A673 (cell line): ENCODE measurements at regions not wholly inside any gene's neighbourhood (a gene's known extent, or its start where the extent isn't known, plus 50 kb on each side); places are given as distances from the start of the nearest gene placed in this dataset.

Experiments used
- BruUV-seq: library from RNA; stranded (reverse); fragments of 400-500 nt; replicated peaks from 2 replicates; lab custom pipeline; 2021; lab: Mats Ljungman, UMichigan
- CTCF ChIA-PET: fragments of 300-600 bp; sonication (Branson Sonifier 250); formaldehyde crosslinking; loops from one replicate; lab custom pipeline; 2022; ENCODE audit warnings: antibody characterized with exemption; lab: Charles Lee
- POLR2A ChIA-PET: fragments of 300-600 bp; sonication (Branson Sonifier 250); formaldehyde crosslinking; loops from one replicate; lab custom pipeline; 2022; ENCODE audit warnings: antibody characterized with exemption; ENCODE audit not compliant: low non-redundant PET; lab: Charles Lee
- DNase-seq: peaks from one replicate; pipeline ENCODE4 v3.0.0-alpha.2; 2015; ENCODE audit warnings: low spot score
- H3K27ac ChIP-seq: fragments of 200-600 bp; sonication (generic); 2 replicates; pipeline ENCODE4 v1.5.1; 2016; ENCODE audit warnings: mixed run types, low read depth, mild to moderate bottlenecking, mixed read lengths, antibody characterized with exemption, low read length; ENCODE audit not compliant: poor library complexity, severe bottlenecking
- H3K27me3 ChIP-seq: fragments of 200-600 bp; sonication (generic); replicated peaks from 2 replicates; pipeline ENCODE4 v1.6.1; 2017; ENCODE audit warnings: mixed run types, low read depth, mild to moderate bottlenecking, mixed read lengths, antibody characterized with exemption, low read length; ENCODE audit not compliant: insufficient read depth, poor library complexity
- H3K36me3 ChIP-seq: fragments of 200-600 bp; sonication (generic); 2 replicates; pipeline ENCODE4 v1.6.1; 2016; ENCODE audit warnings: mixed run types, mild to moderate bottlenecking, mixed read lengths, antibody characterized with exemption, low read length; ENCODE audit not compliant: insufficient read depth, poor library complexity, severe bottlenecking
- H3K4me1 ChIP-seq: fragments of 200-600 bp; sonication (generic); 2 replicates; pipeline ENCODE4 v1.6.1; 2017; ENCODE audit warnings: mixed run types, mild to moderate bottlenecking, mixed read lengths, antibody characterized with exemption, low read length; ENCODE audit not compliant: insufficient read depth, poor library complexity, severe bottlenecking
- H3K4me3 ChIP-seq: fragments of 200-600 bp; sonication (generic); 2 replicates; pipeline ENCODE4 v1.5.1; 2016; ENCODE audit warnings: low read depth, mixed run types, mild to moderate bottlenecking, mixed read lengths, low read length; ENCODE audit not compliant: poor library complexity, severe bottlenecking
- H3K9me3 ChIP-seq: fragments of 200-600 bp; sonication (generic); 2 replicates; pipeline ENCODE4 v1.6.1; 2016; ENCODE audit warnings: mixed run types, low read depth, mild to moderate bottlenecking, mixed read lengths, antibody characterized with exemption, low read length; ENCODE audit not compliant: poor library complexity, severe bottlenecking
- CTCF ChIP-seq: fragments of 300-800, 200-600 bp; sonication (generic); conservative IDR thresholded peaks from 2 replicates; pipeline ENCODE4 v1.5.1; 2017; ENCODE audit warnings: low read depth, mild to moderate bottlenecking, antibody characterized with exemption, low read length, moderate library complexity, mixed read lengths
- EZH2 ChIP-seq: fragments of 200-600 bp; sonication (generic); IDR thresholded peaks from 2 replicates; pipeline ENCODE4 v1.6.1; 2017; ENCODE audit warnings: borderline replicate concordance, low read depth, mild to moderate bottlenecking, mixed read lengths, antibody characterized with exemption, low read length; ENCODE audit not compliant: poor library complexity, severe bottlenecking
- intact Hi-C: fragments of 100-400 bp; cut with micrococcal nuclease; formaldehyde crosslinking; loops from one replicate; pipeline ENCODE4 v1.10.0; 2022; ENCODE audit not compliant: unreplicated experiment

- no peaks in the 10 kb centered on the region for H3K27me3 ChIP-seq
- peaks cover 12% of the 10 kb centered on the region for H3K9me3 ChIP-seq
- TF ChIP-seq CTCF, result no peak
- TF ChIP-seq EZH2, result no peak
- H3K27ac ChIP-seq, result no peak overlapping the region
- no peaks in the 10 kb centered on the region for H3K4me1 ChIP-seq
- no peaks in the 10 kb centered on the region for H3K36me3 ChIP-seq
- ChIA-PET CTCF (no interaction called here), POLR2A (no interaction called here)
- no peak overlapping the region for H3K4me3 ChIP-seq
- no peak for DNase-seq
- intact Hi-C loops, result no loop called here
- BruUV-seq, result no TSS peak
These were observed 399.7 kb downstream of the CDC14C start for GRCh38 chr7:49324040-49324439.

- H3K27ac ChIP-seq, result no peak overlapping the region
- H3K4me3 ChIP-seq, result no peak overlapping the region
- DNase-seq, result no peak
- no TSS peak for BruUV-seq
- intact Hi-C loops, result no loop called here
- H3K9me3 ChIP-seq, result peaks cover 12% of the 10 kb centered on the region
- no peak for TF ChIP-seq CTCF
- TF ChIP-seq EZH2, result no peak
- CTCF ChIA-PET, result no interaction called here
- H3K27me3 ChIP-seq, result no peaks in the 10 kb centered on the region
- no peaks in the 10 kb centered on the region for H3K36me3 ChIP-seq
- H3K4me1 ChIP-seq, result no peaks in the 10 kb centered on the region
- POLR2A ChIA-PET, result no interaction called here
These were observed 400.4 kb downstream of the CDC14C start for GRCh38 chr7:49324707-49325106.

GRCh38 chr7:49325571-49325970, 401.2 kb downstream of the CDC14C start:
- no peak for DNase-seq
- Histone ChIP-seq H3K4me1 (no peaks in the 10 kb centered on the region), H3K27me3 (no peaks in the 10 kb centered on the region), H3K9me3 (peaks cover 10% of the 10 kb centered on the region), H3K4me3 (no peak overlapping the region), H3K36me3 (no peaks in the 10 kb centered on the region), H3K27ac (no peak overlapping the region)
- BruUV-seq, result no TSS peak
- intact Hi-C loops, result no loop called here
- TF ChIP-seq EZH2 (no peak), CTCF (no peak)
- ChIA-PET POLR2A (no interaction called here), CTCF (no interaction called here)
